GM19351 (cell line): ENCODE measurements at regions not wholly inside any gene's neighbourhood (a gene's known extent, or its start where the extent isn't known, plus 50 kb on each side); places are given as distances from the start of the nearest gene placed in this dataset.

Experiments used
- ATAC-seq: cut with Tn5 transposase; IDR thresholded peaks from one replicate; pipeline ENCODE4 v1.9.1; 2021; ENCODE audit warnings: mild to moderate bottlenecking, moderate library complexity; ENCODE audit not compliant: unreplicated experiment

DNA sequence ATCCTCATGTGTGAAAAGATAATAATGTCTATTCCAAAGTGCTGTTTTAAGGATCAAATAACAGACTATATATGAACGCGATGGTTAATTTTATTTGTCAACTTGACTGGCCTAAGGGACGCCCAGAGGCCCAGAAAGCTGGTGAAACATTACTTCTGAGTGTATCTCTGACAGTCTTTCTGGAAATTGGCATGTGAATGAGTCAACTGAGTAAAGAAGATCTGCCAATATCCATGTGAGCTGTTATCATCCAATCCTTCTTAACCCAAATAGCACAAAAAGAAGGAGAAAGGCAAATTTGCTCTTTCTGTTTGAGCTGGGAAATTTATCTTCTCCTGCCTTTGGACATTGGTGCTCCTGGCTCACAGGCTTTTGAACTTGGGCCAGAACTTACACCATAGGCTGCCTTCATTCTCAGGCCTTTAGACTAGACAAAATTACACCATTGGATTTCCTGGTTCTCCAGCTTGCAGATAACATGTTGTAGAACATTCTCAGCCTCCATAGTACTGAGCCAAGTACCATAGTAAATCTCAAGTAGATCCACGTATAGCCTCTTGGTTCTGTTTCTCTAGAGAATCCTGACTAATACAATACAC, 114.7 kb upstream of the DOCK10 start:
- no peak for ATAC-seq

DNA sequence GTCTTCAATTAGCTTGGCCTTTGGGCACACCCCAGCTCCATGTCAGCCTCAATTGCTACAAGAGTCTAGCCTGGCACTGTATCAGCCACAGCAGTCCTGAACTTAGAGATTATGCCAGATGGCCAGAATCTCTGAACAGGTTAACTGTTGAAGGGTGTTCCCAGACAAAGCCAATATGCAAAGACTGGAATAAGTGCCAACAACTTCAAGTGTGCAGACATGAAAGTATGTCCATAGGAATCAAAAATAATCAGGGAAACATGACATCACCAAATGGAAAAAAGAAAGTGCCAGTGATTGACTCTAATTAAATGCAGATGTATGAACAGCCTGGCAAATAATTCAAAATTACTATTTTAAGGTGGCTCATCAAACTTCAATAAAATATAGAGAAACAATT, 98.5 kb upstream of the DOCK10 start:
- ATAC-seq = no peak

DNA sequence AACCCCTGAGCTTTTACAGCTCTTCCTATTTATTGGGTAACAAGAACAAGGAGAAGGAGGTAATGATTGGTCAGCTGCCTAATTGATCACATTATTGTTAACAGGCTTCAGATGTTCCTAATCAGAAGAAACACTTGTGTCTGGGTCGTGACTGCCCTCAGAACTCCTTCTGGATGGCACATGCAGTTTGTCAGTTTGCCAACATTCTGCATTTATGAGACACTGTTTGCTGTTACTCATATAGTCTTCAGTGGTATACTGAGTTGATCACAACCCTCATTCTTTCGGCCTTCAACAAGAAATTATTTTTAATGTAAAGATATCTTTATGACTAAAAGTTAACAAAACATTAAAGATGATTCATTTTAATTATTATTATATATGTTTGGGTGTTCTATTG, 95.7 kb upstream of the DOCK10 start:
- no peak for ATAC-seq

DNA sequence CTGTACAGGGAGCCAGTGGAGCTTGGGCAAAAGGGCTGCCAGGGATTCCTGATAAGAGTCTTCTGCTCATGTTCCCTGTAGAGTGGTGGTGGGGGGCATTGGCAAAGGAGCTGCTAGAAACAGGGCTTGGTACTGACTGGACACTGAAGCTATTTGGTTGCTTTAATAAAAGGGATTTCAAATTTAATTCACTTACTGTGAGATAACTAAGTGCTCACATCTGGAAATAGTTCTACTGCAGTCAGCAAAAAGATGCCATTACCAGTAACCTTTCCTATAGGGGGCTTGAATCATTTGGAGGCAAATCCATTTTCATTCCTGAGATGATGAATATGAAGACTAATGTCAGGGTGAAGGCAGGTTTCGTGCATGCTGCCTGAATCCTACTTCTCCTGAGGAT, 94.3 kb upstream of the DOCK10 start:
- no peak for ATAC-seq

DNA sequence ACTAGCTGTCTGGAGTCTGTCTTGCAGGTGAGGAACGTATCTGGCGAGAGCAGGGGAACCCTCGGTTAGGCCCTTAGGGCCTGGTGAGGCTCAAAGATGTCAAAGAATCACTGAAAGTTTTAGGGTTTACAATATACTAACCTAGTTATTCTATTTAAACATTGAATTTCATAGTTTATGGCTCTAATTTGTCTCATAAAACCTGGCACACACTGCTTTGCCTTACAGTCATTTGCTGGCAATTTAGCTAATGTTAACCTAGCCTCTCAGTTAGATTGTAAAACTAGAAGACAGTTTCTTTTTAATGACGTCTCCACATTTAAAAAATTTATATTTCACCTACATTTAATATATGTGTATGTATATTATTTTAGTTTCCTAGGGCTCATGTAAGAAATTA, 89.6 kb upstream of the DOCK10 start:
- ATAC-seq = no peak

DNA sequence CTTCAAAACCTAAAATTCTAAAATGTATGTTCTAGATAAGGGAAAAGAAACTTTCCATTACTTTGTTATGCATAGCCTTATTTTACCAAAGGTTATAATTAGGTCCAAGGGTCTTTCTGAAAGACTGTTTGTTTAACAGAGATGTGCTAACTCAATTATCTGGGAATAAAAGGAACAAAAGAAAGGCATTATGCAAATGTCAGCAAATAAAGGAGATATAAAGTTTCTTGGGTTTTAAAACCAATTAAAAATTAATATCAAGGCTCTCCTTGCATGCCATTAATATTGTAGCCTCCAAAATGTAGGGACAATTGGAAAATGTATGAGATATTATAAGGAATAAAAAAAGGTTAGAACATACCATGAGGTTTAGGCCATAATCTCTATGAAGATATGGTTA, 87.8 kb upstream of the DOCK10 start:
- ATAC-seq = no peak

DNA sequence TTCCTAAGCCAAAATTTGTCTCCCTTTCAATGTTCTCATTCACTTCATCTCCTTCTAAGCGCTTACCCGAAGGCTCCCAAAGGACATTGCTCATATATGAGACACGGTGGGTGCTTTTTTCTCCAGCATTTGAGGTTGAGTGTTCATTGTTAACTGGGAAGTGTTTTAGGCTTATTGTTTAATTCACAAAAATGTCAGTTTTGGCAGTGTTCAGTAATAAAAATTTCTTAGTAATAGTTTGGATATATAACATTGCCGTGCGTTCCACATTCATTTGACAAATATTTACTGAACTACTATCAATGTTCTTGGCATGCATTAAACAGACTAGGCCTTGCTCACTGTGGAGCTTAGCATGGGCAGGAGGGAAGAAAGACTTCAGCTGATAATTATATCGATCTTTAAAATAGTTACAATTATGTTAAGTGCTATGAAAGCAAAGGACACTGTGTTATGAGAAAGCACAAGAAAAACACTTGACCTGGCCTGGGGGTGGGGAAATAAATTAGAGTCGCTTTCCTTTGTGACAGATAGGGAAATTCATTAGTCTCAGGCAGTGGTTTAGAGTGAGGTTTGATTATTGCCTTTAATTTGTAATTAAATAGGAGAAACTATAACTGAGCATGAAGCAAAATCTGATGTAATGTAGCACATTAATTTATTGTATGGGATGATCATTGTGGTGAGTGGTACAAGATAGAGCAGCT, 82.2 kb upstream of the DOCK10 start:
- no peak for ATAC-seq

DNA sequence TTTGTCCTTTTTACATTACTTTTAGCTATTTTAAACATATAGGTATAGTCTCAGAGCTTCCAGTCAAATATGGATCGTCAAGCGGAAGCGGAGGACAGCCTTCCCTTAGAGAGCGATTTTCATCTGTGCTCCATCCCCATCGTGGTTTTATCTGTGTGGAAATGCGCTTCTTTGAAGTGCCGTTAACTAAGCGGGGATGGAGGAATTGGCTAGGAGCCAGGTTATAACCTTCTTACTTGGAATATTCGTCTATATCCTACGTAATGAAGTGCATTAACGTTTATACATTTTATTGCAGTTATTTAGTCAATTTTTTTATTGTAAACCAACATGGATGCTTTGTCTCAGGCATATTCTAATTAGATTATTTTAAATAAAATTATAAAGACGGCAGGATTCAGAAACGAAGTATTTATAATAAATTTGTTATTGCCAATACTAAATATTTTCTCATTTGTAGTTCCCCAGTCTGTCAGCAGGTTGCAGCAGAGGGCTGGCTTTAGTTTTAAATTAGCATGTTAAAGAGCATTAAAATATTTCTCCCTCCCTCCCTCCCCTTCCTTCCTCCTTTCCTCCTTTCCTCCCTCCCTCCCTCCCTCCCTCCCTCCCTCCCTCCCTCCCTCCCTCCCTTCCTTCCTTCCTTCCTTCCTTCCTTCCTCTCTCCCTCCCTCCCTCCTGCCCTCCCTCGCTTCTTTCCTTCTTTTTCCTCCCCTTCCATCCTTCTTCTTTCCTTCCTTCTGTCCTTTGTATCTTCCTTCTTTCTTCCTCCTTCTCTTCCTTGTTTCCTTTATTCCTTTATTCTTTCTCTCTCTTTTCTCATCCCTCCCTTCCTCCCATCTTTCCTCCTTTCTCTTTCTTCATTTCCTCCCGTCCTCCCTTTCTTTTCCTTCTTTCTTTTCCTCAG, 80.6 kb upstream of the DOCK10 start:
- ATAC-seq = peak; percentile 57

DNA sequence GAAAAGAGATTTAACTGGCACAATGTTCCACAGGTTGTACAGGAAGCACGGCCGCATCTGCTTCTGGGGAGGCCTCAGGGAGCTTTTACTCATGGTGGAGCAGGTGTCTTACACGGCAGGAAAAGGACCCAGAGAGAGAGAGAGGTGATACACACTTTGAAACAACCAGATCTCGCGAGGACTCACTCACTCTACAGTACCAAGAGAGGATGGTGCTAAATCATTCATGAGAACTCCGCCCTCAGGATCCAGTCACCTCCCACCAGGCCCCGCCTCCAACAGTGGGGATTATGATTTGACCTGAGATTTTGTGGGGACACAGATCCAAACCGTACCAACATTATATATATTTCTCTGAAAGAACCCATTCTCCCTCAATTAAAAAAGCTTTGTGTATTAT, 79.7 kb upstream of the DOCK10 start:
- no peak for ATAC-seq

DNA sequence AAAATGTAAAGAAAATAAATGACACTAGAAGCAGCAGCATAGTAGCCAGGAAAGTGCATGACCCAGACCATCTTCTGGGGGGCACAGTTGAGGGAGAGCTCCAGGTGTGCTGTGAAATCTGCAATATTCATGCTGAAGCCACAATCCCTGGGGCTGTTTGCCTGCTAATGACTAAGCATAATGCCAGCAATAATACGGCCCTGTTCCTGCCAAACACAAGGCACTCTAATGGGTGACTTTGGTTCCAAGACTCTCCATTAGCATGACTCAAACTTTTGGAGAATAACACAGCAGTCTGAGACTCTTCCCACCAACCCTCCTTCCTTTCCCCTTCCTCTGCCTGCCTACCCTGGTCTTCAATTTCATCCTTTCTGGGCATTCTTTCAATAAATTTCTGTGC, 77.9 kb upstream of the DOCK10 start:
- ATAC-seq = no peak

DNA sequence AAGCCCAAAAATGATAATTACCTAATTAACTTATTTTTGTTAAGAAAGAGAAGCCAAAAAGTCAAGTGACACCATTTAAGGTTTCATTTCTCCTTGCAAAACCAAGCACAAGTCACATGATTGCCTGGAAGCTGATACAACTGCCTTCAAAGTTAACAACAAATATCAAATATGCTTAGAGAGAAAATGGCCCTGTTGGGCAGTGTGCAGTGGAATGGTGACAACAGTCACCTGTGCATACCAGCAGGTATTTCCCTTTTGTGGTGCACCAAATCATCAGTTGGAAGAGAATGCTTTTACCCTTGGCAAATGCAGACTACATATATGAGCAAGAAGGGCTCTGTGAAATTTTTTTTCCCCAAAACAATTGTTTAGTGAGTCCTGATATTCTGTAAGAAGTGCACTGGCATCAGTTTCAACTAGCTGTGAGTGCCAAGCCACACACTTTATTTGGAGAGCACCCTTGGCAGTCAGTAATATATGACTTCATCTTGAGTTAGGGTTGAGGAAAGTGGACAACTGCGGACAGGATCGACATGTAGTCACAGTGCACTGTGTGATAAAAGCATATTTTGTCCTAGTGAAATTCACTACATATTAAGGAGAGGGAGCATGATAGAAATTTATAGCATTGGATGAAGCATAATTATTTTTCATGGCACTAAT, 74.9 kb upstream of the DOCK10 start:
- ATAC-seq = no peak

DNA sequence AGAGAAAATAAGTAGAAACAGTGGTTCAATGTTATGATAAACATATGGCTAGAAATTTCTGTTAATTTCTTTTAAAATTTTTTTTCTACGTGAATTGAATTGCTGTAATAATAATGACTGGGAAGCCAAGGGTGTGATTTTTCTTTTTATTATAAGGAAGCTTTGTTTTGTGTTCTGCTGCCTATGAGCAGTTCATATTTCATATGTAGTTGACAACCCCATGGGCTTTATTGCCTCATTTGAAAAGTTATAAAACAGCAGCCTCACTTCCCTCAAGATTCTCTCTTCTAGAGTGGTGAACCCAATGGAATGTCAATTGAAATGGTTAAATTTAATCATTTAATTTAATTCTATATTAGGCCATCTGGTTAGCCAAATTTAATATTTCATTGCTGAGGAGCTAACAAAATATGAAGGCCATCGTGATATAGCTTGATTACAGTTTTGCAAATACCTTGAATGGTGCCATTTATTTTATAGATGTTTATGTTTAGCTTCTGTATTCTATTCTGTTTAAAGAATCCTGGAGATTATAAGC, 72.6 kb upstream of the DOCK10 start:
- ATAC-seq = no peak

DNA sequence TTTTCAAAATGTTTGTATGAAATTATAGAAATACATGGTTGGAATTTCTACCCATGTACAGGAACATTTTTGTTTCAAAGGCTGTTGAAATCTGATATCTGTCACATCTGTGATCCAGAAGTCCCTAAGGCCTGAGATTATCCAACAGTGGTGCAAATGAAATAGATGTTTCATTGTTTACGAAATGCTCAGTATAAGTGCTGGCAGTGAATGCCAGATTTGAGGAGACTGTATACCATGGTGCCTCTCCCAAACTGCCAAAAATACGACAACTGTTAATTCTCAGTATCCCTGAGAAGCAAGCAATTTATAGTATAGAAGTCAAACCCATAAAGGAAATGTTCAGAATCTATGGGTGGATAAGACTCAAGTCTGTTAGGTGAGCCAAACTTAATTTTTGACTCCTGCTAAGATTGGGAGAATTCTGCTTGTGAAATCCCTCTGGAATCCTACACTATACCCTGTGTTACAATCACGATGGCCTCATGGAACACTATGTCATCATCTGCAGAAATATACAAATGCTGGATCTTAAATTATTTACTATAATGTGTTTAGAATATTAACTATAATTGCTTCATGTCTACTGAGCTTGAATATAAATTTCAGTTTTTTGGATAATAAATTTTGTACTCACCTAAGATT, 71.2 kb upstream of the DOCK10 start:
- ATAC-seq = no peak

DNA sequence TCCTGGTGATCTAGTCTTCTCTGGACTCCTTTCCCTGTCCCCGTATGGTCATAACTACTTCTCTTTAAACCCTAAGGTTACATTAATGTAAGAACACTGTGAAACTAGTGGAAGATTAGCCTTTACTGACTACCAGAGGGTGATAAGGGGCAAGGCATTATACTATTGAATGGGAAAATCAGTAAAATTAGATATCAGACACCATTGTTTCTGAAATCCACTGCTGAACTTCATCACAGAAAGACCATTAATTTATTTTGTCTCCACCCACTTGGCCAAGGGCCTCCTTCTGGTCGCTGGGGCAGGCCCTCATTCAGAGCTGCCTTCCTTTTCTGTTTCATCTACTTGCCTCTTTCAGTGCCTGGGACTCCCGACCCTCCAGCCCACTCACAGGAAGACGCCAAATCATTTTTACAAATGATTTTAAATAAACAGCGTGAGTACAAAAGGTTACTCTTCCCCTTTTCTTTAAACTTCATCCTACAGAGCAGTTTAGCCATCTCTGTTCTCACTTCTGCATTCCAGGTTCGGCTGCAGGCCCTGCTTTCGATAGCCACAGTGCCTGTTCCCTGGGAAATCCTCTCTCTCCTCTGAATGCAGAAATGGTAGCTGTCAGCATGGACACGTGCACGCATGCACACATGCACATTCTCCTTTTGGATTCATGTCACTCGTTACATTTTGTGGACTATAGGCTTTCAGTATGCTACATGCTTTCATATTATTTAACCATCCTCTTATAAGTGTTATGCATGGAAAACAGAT, 70.3 kb upstream of the DOCK10 start:
- ATAC-seq = peak; percentile 79

DNA sequence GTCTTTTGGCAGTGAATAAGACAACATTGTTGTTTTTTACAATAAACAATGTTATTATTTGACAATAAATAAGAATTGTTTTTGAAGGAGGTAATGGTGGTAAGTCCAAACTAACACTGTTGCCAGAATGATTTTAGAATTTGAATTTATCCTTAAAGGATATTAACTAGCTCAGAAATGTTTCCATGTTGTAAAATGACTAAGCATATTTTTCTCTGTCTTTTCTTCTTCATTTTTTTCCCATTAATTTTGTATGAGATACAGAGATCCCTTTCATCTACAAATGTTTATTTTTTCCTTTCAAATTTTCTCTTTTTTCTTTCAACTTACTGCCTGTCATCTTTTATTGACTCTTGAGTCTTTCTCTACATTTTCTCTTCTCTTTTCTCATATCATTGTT, 66.5 kb upstream of the DOCK10 start:
- ATAC-seq = no peak

DNA sequence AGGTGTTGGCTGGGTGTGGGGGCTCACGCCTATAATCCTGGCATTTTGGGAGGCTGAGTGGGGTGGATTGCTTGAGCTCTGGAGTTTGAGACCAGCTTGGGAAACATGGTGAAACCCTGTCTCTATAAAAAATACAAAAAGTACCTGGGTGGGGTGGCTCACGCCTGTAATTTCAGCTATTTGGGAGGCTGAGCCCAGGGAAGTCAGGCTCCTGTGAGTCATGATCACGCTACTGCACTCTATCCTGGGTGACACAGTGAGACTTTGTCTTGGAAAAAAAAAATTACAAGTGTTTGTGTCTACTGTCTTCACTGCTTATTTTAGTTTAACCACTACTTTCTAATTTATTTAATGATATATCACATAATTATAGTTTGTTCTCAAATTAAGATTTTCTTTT, 62.7 kb upstream of the DOCK10 start:
- no peak for ATAC-seq

DNA sequence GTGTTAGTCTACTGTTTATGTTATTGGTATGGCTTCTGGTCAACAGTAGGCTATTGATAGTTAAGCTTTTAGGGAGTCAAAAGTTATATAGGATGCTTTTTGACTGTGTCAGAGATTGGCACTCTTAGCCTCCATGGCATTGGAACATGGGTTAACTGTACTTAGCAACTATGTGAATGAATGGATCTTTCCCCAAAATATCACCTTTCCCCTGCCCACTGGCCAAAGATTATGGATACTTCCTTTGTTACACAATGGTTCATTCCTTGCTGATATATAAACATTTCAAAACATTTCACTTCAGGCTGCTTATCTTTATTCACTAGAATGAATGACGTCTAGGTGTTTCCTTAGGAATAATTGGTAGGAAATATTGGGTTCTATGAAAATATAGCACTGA, 62.1 kb upstream of the DOCK10 start:
- no peak for ATAC-seq

DNA sequence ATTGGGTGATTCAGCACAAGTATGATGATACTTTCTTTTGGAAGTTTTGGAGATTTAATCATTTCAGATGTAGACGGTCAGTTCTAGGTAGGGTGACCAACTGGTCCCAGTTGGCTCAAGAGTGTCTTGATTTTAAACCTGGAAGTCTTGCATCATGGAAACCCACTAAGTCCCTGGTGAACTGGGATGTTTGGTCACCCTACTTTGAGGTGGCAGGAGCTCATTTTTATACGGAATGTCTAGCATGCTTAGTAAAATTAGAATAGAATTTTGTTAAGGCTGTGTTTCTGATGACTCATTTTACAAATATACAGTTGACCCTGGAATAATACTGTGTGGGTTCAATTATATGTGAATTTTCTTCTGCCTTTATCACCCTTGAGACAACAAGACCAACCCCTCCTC, 61.5 kb upstream of the DOCK10 start:
- ATAC-seq = no peak

DNA sequence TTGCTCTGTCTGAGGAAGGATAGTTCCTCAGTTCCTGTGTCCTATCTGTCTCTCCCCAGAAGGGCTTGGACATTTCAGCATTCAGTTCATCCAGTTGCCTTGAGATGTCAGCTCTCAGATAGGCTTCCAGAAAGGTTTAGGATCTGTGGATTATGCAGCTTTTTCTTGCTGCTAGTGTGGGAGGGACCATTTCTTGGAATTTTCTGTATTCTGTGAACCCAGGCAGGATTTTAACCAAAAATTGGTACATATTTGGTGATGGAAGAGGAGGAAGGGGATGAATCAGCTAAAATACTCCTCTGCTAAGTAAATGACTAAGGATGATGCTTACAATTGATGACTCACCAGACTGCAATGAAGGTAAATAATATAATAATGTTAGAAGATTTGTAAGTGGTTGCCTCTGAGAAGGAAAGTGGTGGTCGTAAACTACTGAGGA, 58.6 kb upstream of the DOCK10 start:
- ATAC-seq = no peak

DNA sequence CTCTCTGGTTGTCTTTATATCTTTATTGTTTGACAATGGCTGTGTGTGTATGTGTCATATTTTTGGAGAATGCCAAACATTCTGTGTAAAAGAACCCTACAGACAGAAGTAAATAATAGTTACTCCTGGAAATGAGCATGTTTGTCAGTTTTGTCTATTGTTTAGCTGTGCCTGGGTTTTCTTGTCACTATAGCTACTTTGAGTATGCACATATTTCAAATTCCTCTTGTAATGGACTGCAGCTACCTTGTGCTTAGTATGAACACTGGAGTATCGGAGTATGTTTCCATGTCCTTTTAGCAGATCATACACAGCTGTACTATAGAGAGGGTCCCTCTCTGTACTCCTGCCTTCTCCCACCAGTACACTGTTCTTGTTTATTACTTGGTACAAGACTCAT, 58.0 kb upstream of the DOCK10 start:
- no peak for ATAC-seq
